ENCODE measurements at regions not wholly inside any gene's neighbourhood (a gene's known extent, or its start where the extent isn't known, plus 50 kb on each side); places are given as distances from the start of the nearest gene placed in this dataset.

DNA sequence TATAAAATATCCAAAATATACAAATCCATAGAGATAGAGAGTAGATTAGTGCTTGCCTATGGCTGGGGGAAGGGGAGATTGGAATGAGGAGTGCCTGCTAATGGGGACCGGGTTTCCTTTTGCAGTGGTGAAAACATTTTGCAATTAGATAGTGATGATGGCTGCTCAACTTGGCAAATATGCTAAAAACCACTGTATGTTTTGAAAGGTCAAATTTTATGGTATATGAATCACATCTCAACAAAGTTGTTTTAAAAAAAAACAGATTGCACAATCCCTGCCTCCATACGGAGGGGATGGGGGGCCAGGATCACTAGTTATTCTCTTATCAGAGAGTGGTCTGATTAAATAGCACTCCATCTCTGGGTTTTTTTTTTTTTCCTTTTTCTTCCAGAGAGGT is 76.9 kb upstream of the RIPOR2 start:
- peak; percentile 83 for DNase-seq (ENCODE audit: low read depth)

DNA sequence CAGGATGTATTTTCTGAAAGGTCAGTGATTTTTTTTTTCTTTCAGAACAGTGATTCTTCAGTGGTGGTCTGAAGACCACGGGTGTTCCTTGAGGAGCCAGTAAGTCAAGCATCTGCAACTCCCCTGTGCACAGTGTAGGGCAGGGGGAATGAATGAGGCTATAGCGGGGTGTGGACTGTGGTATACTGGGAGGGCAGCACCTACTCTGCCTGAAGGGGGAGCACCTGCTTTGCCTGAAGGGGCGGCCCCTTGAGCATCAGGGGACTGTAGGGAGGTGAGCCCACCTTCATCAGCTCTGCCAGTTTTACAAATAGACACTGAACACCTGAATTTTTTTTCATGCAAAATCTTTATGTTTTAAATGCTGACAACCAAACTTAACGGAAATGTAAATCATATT is 77.5 kb upstream of the RIPOR2 start:
- DNase-seq (ENCODE audit: low read depth) = no peak

DNA sequence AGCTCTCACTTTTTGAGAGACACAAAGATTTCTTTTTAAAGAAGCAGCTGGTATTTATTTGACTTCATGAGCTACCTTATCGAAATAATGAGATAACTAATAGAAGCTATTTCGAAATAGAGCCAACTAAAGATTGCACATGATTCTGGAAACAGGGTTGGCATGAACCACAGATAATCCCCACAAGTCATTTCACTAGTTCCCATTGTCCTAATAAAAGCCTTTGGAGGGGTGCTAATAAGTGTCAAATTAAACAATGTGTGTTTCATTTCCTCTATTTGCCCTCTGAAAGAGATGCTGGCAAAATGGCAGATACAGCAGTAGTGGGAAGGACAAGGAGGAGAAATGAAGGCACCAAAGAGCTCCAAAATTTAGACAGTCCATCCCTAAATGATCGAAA is 78.6 kb upstream of the RIPOR2 start:
- no peak for DNase-seq (ENCODE audit: low read depth)

DNA sequence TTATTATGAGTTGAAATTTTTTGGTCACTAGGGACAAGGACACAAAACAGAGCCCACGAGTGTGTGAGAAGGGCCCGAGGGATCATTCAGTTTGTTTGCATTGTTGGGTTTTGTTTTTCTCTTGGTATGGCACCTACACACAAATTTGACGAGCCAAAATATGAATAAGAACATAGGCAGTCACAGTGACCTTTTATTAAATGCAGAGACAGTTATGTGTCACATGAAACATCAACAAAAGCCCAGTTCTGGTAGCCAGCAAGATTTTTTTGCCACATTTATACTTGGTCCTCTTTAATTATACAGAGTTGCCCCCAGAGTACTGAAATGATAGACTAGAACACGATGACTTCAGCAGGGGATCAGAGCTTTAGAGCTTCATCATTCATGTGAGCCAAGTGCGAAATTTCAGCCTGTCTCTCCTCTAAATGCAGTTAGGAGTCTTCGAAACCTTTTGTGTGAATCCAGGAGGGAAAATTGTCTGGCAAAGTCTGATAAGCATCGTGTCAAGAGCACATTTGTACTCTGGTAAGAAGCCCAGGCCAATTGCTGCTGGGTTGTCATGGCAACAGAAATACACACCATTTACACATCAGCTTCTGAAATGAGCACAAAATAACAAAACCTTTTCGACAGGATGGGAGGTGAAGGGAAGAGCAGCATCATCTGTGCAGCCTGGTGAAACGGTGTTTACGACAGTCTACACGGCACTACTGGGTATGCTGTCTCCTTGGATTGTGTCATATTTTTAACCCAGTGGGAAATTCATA is 79.2 kb upstream of the RIPOR2 start:
- peak; percentile 87 for DNase-seq (ENCODE audit: low read depth)

DNA sequence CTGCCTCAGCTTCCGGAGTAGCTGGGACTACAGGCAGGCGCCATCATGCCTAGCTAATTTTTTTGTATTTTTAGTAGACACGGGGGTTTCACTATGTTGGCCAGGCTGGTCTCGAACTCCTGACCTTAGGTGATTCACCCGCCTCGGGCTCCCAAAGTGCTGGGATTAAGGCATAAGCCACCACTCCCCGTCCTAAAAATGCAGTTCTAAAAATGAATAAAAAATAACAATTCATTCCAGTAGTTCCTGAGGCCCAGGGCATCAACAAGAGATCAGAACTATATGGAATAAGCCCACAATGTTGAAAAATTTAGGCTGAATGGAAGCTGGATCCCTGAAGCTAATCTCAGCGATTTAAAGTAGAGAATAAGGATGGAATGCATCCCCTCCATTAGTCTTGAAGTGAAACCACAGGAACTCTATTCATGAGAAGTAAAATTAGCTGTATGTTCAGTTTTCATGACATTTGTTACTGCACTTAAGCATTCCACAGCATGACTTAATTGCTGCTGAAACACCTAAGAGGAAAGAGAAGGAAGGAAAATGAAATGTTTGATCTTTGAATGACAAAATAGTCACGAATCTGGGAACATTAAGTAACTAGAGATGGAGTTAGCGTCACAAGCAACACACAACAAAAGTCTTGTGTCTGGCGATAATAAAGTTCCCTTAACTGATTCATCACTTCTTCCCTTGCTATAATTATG is 80.4 kb upstream of the RIPOR2 start:
- peak; percentile 37 for DNase-seq (ENCODE audit: low read depth)

DNA sequence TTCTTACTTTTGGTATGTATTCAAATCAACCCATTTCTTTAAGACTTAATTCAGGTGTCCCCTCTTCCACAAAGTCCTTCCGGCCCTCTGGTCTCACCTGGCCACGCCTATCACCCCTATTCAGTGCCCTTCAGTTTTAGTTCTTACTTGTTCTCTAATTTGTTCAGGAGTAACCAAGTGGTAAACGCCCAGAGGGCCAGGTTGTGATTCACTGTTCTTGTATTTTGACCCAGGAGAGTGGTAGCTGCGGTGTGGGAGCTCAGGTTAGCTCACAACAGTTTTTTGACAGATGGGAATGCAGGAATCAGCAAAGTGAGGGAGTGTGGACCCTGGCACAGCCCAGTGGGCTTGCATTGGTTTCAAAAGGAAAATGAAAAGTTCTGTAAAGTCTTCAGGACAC is 81.7 kb upstream of the RIPOR2 start:
- DNase-seq (ENCODE audit: low read depth) = peak; percentile 31

DNA sequence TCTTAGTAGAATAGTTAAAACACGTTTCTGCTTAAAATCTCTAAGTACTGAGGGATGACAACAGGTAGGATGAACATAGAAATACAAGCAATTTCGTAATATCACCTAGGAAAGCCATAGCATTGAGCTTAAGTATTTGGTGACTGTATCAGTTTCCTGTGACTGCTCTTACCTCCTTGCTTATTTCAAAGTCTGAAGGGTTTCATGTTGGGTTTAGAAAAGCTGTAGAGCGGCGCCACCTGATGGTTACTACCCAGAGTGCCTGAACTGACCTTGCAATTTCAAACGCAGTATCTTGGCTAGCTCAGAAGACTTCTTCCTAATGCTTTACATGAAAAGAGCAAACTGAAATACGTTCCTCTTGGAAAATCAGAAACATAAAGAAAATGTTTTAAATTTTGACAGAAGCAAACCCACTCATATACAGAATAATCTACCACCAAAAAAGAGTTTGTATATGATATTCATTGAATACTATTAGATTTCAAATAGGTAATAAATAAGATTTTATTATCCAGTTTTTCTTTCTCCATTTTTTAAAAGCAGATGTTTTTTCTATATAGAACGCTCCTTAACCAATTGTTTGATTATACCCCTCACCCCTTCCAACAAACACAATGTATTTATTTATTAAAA is 82.3 kb upstream of the RIPOR2 start:
- DNase-seq (ENCODE audit: low read depth) = peak; percentile 82

DNA sequence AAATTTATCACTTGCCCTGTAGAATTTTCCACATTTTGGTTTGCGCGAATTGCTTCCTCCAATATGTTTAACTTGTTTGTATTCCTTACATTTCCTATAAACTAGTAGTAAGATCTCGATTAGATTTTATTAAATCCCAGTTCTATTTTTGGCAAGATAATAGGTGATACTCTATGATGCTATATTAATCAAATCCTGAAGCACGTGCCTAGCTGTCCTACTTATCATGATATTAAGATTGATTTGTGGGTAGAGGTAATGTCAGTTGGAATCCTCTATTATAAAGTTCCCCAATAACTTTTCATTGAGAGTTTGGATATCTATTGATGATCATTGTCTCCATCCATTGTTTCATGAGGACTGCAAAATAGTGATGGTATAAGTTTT is 82.8 kb upstream of the RIPOR2 start:
- no peak for DNase-seq (ENCODE audit: low read depth)

DNA sequence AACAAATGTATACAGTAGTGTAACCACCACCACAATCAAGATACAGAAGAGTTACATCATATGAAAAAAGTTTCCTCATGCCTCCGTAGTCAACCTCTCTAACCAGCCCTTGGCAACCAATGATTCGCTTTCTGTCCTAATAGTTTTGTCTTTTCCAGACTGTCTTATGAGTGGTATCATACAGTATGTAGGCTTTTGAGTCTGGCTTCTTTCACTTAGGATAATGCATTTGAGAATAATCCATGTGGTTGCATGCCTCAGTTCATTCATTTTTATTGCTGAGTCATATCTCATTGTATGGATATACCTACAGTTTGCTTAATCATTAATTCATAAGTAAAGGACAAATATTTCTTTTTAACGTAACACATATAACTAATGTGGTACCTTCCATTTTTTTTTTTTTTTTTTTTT is 86.4 kb upstream of the RIPOR2 start:
- DNase-seq (ENCODE audit: low read depth) = peak; percentile 80

DNA sequence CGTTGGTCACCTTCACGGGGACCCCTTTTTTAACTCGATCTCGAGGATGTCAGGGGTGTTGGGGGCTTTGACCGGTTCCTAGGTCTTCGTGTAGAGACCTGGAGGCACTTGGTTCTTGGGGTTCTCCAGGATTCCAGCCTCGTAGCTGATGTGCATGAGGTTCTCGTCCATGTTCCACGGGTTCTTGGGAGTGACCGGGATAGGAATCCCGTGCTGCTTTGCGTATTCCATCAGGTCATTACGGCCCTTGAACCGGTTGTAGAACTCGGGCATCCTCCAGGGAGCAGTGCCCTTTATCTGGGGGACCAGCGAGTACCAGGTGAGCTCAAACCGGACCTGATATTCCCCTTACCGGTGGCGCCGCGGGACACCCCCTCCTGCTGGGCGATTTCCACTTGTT is 88.0 kb upstream of the RIPOR2 start:
- no peak for DNase-seq (ENCODE audit: low read depth)

DNA sequence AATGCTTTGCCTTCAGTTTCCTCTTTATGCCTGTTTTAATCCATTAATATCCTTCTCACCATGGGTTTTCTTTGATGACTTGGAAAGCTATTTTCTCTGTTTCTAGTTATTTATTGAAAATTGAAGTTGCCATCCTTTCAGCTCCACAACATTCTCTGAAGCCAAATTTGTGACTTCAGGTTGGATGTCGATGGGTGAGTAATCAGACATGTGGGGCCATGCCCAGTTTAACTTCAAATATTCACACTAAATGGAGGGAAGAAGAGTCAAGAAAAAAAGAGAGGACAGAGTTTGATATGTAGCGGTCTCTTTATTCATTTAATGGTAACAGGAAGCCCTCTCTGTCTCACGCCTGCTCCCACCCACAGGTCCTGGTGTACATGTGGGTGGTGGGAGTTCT is 89.1 kb upstream of the RIPOR2 start:
- DNase-seq (ENCODE audit: low read depth) = no peak

DNA sequence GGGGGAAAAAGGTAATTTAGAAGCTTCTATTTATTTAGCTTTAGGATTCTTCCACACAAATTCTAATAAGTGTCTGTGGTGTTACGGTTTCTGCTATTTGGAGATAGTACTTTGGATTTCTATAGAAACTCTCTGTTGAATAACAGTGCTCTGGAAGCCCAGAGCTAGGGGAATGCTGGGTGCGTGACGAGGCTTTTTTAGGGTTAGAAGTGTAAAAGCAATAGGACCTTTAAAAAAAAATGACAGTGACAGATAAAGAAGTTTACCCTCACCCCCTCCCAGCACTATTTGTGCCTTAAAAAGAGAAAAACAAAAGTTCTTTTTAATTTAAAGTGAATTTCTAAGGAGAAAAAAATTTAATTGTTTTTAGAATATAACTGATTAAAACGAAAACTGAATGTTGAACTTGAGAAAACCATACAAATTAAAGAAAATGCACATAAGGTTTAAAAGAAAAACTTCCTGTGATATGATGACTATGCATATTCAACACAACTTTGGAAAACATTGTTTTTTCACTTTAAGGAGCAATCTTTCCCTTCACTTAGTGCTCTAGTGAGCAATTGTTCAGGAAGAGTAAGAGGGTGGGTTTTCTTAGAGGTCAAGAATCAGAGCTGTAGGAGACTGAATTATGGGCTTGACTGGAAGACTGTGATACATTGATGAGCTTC is 89.6 kb upstream of the RIPOR2 start:
- DNase-seq (ENCODE audit: low read depth) = no peak

DNA sequence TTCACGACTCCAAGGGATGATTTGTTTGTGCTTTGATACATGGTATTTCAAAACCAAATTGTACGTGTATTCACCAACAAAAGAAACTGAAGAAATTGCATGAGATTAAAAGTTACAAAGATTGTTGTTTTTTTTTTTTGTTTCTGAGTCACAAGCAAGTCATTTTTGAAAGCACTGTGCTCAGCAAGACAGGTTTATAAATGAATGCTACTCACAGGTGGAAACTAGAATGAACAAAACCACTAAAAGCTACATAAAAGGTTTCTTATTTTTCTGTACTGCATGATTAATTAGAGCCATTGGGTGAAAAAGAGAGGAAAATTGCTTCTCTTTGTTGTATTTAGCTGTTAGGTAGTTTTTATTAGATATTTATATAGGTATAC is 90.2 kb upstream of the RIPOR2 start:
- DNase-seq (ENCODE audit: low read depth) = no peak

DNA sequence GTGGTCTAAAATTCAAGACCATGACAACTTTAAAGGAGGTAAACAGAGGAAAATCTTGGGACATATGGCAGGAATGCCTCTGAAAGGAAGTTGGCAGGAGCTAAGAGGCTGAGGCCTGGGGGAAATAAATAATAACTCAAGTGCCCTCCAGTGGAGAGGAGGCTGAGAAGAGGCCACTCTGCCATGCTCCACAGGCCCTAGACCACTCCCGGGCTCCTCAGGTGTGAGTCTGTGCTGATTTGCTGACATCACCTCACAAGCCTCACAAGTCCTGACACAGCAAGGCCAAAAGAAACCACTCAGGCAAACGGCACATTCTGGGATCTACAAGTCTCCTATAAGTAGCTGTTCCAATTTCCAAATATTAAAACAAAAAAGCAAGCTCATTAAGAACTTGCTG is 91.0 kb upstream of the RIPOR2 start:
- no peak for DNase-seq (ENCODE audit: low read depth)

DNA sequence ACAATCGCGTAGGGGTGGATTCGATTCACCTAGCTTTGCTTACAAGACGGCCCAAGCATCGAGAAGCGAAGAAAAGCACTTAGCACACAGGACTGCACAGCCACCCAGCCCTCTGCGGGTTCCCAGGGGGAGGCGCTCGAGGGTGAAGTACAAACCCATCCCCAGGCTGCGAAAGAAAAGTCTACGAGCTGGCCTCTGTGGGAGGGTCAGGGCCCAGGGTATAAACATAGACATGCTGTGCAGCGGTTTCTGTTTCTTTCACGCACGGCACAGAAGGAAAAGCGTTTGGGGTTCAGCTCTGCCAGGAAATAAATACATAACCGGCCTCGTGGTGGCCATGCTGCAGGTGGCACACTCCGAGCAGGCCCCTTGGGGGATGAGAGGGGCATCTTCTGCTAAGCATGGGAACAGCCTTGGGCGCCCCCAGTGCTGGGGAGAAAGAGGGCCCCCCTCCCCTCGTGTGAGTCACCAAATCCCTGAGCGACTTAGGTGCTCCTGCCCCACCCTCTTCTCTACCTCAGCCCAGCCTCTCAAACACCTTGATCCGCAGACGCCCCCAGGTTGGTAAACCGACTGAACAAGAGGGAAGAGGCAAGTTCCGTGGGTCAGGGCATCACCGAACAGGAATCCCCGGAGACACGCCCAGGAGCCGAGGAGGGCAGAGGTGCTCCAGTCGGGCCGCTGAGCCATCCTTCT is 91.6 kb upstream of the RIPOR2 start:
- no peak for DNase-seq (ENCODE audit: low read depth)

DNA sequence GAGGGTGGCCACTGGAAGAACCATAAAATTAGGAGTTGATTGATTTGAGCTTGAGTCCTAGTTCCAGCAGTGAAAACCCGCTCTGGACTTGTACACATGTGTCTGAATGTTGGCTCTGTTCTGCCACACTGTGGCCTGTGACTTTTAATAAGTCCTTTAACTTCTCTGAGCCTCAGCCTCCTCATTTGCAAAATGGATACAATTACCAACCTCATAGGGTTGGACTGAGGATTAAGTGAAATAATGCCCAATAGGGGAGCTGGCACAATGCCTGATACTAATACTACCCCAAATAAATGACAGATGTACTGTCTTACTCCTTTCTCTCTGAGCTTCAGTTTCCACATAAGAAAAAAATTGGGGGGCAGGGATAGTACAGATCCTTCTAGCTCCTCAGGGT is 92.6 kb upstream of the RIPOR2 start:
- no peak for DNase-seq (ENCODE audit: low read depth)

DNA sequence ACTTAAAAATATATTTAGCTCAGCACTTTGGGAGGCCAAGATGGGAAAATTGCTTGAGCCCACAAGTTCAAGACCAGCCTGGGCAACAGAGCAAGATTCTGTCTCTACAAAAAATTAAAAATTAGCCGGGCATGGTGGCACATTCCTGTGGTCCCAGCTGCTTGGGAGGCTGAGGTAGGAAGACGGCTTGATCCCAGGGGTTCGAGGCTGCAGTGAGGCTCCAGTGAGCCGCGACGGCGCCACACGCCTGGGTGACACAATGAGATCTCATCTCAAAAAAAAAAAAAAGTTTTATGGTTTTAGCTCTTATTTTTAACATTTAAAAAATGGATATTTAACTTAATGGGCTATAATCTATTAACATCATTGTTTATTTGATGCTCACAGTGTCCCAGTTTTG is 97.2 kb upstream of the RIPOR2 start:
- no peak for DNase-seq (ENCODE audit: low read depth)

DNA sequence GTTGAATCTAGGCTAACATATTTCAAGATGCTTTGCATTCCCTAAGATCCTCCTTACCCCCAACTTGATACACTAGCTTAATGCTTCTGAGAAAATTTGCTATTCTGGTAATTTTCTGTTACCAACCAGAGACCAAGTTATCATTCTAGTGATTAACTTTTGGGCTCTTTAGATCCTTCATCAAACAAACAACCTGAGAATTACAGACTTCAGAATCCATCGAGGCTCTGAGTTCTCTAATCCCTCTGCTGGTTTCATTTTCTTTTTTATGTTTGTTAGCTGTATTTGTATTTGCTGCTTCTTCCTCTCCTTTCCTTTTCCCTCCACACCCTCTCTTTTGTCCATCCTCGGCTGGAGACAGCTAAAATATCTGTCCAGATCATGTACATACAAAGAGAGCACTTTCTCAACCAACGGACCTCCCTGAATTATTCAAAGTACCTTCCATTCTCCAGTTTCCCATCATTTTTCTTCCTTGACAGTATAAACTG is 98.7 kb upstream of the RIPOR2 start:
- DNase-seq (ENCODE audit: low read depth) = no peak

DNA sequence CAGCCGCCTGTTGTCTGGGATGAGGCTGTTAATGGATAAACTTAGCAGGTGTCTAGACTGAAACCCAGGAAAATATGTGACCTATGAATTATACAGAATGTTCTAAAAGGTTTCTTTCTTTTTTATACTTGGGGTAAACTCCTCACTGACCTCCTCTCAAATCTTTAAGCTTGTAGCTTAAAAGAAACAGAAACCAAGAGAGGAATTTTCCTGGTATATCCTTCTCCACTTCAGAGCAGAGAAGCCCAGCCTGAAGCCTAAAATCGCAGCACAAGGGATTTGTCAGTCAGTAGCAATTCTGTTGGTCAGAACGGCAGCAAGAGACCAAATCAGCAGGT is 99.4 kb upstream of the RIPOR2 start:
- no peak for DNase-seq (ENCODE audit: low read depth)

DNA sequence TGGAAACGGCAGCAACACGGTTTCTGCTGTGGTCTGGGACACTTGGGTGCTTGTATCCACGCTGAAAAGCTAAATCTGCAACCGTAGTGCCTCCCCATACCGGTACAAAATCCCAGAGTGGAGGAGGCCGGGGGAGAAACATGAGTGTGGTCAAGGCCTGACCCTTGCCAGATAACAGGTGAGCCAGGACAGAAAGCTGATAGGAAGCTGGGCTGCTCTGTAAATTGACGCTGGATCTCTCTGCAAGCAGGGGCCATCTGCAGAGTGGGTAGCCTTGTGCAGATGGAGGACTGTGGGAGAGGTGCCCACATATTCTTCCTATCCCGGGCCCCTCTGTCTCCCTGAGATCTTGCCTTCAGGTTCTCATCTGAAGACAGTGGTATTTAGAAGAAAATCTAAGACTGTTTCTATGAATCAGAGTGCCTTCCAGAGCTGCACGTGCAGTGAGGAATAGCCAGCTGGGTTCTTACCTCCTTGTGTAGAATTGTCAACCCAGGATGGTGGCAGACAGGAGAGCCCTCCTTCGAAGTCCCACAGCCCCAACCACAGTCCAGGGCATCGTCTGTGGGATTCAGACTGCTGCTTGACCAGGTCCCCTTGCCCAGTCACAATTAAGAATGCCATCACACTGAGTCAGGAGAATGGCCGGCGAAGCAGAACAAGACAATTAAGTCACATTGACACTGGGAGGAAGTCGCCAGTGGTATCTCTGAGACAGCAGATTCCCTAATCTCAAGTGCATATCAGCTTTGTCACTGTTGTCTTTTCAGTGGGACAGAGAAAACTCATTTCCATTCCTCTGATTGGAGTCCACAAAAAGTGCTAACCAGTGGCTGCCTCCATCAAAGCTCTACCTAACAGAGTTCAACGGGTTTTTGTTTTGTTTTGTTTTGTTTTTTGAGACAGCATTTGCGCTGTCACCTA is 100.0 kb upstream of the RIPOR2 start:
- DNase-seq (ENCODE audit: low read depth) = no peak

DNA sequence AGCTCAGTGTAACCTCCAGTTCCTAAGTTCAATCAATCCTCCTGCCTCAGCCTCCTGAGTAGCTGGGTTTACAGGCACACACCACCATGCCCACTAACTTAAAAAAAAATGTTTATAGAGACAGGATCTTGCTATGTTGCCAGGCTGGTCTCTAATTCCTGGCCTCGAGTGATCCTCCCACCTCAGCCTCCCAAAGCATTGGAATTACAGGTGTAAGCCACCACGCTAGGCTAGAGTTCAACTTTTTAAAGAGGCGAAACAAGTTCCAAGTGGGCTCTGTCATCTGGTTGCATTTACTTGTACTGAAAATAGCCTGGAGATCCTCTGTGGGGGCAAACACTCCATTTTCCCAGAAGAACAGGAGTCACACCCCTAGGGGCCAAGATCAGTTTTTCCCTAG is 100.7 kb upstream of the RIPOR2 start:
- DNase-seq (ENCODE audit: low read depth) = no peak

Measured in iris pigment epithelial cell (primary cell).